ENCODE measurements at regions not wholly inside any gene's neighbourhood (a gene's known extent, or its start where the extent isn't known, plus 50 kb on each side); places are given as distances from the start of the nearest gene placed in this dataset.

DNA sequence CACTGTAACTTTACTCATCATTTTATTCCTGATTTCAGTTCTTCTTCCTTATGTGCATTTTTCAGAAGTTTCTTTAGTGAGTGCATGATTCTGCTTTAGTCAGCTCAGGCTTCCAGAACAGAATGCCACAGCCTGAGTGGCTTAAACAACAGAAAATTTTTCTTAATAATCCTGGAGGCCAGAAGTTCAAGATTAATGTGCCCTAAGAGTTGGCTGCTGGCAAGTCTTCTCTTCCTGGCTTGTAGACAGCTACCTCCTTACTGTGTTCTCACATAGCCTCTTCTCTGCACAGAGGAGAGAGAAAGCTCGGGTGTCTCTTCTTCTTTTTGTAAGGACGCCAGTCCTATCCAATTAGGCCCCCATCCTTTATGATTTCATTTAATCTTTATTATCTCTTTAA is 443.1 kb upstream of the RGS17 start:
- ATAC-seq (no peak), DNase-seq (no peak)
- no peak for TF ChIP-seq CTCF (IDR thresholded peaks at IDR 0.05)
- H3K4me1 ChIP-seq = no peaks in the 10 kb centered on the region
- intact Hi-C loops (cut with DNase I) = no loop called here
- H3K9me3 ChIP-seq = no peaks in the 10 kb centered on the region
- H3K27me3 ChIP-seq (ENCODE audit: low read depth) = no peaks in the 10 kb centered on the region
- no peak overlapping the region for H3K27ac ChIP-seq
- H3K36me3 ChIP-seq = no peaks in the 10 kb centered on the region
- H3K4me3 ChIP-seq = no peak overlapping the region

GRCh38 chr6:153572371-153572770 is 441.3 kb upstream of the RGS17 start:
- Histone ChIP-seq H3K36me3 (no peaks in the 10 kb centered on the region), H3K27me3 (ENCODE audit: low read depth) (no peaks in the 10 kb centered on the region), H3K4me1 (no peaks in the 10 kb centered on the region), H3K4me3 (no peak overlapping the region), H3K9me3 (no peaks in the 10 kb centered on the region), H3K27ac (no peak overlapping the region)
- DNase-seq (no peak), ATAC-seq (no peak)
- intact Hi-C loops (cut with DNase I) = no loop called here
- TF ChIP-seq CTCF (IDR thresholded peaks at IDR 0.05) = no peak

DNA sequence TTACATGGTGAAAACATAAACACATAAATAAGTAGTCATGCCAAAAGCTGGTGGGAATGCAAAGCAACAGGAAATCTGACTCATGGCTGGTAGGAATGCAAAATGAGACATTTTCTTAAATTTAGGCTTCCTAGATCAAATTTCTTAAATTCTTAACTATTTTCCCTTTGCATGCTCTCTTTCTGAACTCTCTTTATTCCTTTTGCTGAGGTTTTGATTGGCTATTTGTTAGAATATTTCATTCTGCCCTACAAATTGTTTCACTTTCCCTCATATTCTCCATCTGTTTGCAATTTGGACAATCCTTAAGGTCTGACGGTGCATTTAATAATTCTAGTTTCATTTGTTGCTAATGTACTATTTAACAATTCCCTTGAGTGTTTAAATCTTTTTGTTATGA is 437.5 kb upstream of the RGS17 start:
- H3K27me3 ChIP-seq (ENCODE audit: low read depth) = no peaks in the 10 kb centered on the region
- DNase-seq (no peak), ATAC-seq (no peak)
- H3K4me1 ChIP-seq = no peaks in the 10 kb centered on the region
- no peaks in the 10 kb centered on the region for H3K9me3 ChIP-seq
- no peak overlapping the region for H3K4me3 ChIP-seq
- intact Hi-C loops (cut with DNase I) = no loop called here
- no peaks in the 10 kb centered on the region for H3K36me3 ChIP-seq
- no peak for TF ChIP-seq CTCF (IDR thresholded peaks at IDR 0.05)
- no peak overlapping the region for H3K27ac ChIP-seq

DNA sequence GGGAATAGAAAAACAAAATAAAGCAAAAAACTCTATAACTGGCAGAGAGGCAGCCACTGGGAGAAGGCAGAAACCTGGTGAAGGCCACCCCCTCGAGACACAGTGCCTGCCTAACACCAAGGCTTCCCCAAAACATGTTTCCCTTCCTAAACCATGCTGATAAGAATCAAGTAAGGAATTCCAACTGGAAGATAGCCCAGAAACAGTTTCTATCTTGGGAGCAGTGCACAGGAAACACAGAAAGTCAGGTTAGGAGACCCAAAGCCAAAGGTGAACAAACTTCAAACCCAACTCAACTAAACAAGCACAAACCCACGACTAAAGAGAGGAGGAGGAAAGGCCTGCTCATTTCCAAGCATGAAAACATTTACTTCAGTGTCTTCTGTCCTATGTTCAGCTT is 433.7 kb upstream of the RGS17 start:
- no peaks in the 10 kb centered on the region for H3K9me3 ChIP-seq
- intact Hi-C loops (cut with DNase I) = no loop called here

DNA sequence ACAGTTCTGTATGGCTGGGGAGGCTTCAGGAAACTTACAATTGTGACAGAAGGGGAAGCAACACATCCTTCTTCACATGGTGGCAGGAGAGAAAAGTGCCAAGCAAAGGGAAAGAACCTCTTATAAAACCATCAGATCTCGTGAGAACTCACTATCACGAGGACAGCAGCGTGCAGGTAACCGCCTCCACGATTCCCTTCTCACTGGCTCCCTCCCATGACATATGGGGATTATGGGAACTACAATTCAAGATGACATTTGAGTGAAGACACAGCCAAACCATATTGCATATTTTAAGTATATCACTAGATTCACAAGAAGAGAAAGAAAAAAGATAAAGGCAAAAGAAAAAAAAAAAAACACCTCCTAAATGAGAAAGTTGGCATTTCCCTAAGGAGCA is 431.9 kb upstream of the RGS17 start:
- no peak for TF ChIP-seq CTCF (IDR thresholded peaks at IDR 0.05)
- Histone ChIP-seq H3K4me3 (no peak overlapping the region), H3K9me3 (no peaks in the 10 kb centered on the region), H3K36me3 (no peaks in the 10 kb centered on the region), H3K27me3 (ENCODE audit: low read depth) (no peaks in the 10 kb centered on the region), H3K27ac (no peak overlapping the region), H3K4me1 (no peaks in the 10 kb centered on the region)
- ATAC-seq (no peak), DNase-seq (no peak)
- intact Hi-C loops (cut with DNase I) = no loop called here

More for the DNA sequence above, 433.7 kb upstream of the RGS17 start:
- Histone ChIP-seq H3K27ac (no peak overlapping the region), H3K27me3 (ENCODE audit: low read depth) (no peaks in the 10 kb centered on the region), H3K4me1 (no peaks in the 10 kb centered on the region), H3K36me3 (no peaks in the 10 kb centered on the region), H3K4me3 (no peak overlapping the region)
- ATAC-seq = no peak
- TF ChIP-seq CTCF (IDR thresholded peaks at IDR 0.05) = no peak
- DNase-seq = no peak

- DNase-seq (no peak), ATAC-seq (no peak)
- no peaks in the 10 kb centered on the region for H3K36me3 ChIP-seq
- H3K9me3 ChIP-seq = no peaks in the 10 kb centered on the region
- H3K4me1 ChIP-seq = no peaks in the 10 kb centered on the region
- no peak overlapping the region for H3K27ac ChIP-seq
- H3K27me3 ChIP-seq (ENCODE audit: low read depth) = no peaks in the 10 kb centered on the region
- H3K4me3 ChIP-seq = no peak overlapping the region
- no peak for TF ChIP-seq CTCF (IDR thresholded peaks at IDR 0.05)
- intact Hi-C loops (cut with DNase I) = no loop called here
These were observed 422.5 kb upstream of the RGS17 start for GRCh38 chr6:153553627-153554026.
